GM12875 (cell line): ENCODE measurements at regions not wholly inside any gene's neighbourhood (a gene's known extent, or its start where the extent isn't known, plus 50 kb on each side); places are given as distances from the start of the nearest gene placed in this dataset.

Experiments used
- H3K4me3 ChIP-seq: one replicate; pipeline ENCODE4 v1.5.1; 2011; ENCODE audit warnings: low read depth, low read length, control low read depth
- TF ChIP-seq, protein P1 (sequence below): IDR thresholded peaks from 2 replicates; pipeline ENCODE4 v1.5.1; 2011; ENCODE audit warnings: low read depth, mild to moderate bottlenecking, control low read depth, inconsistent platforms, low read length, moderate library complexity, borderline replicate concordance; ENCODE audit not compliant: insufficient read depth

DNA sequence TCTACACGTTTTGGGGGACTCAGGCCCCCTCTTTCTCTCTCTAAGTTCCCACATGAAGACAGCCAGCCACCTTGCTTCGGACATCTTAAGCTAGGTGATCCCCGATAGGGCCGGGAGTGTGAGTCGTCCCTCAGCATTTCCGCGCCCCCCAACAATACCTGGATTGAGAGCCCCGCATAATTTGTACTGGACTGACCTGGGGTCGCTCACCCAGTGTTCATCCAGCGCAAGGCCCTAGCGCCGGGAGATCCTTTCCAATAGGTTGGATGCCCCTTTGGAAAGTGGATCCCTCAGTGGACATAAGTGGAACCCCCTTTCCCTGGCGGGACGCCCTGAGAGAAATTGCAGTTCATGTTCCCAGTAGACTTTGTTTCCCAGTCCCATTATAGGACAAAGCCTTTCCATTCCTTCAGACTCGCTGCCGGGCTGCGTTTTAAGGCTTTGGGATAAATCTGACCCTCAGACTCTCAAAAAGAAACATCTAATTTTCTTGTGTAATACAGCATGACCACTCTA, 77.8 kb upstream of the KCNH7 start:
- no peak overlapping the region for H3K4me3 ChIP-seq
- TF ChIP-seq, protein P1, sequence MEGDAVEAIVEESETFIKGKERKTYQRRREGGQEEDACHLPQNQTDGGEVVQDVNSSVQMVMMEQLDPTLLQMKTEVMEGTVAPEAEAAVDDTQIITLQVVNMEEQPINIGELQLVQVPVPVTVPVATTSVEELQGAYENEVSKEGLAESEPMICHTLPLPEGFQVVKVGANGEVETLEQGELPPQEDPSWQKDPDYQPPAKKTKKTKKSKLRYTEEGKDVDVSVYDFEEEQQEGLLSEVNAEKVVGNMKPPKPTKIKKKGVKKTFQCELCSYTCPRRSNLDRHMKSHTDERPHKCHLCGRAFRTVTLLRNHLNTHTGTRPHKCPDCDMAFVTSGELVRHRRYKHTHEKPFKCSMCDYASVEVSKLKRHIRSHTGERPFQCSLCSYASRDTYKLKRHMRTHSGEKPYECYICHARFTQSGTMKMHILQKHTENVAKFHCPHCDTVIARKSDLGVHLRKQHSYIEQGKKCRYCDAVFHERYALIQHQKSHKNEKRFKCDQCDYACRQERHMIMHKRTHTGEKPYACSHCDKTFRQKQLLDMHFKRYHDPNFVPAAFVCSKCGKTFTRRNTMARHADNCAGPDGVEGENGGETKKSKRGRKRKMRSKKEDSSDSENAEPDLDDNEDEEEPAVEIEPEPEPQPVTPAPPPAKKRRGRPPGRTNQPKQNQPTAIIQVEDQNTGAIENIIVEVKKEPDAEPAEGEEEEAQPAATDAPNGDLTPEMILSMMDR = no peak

DNA sequence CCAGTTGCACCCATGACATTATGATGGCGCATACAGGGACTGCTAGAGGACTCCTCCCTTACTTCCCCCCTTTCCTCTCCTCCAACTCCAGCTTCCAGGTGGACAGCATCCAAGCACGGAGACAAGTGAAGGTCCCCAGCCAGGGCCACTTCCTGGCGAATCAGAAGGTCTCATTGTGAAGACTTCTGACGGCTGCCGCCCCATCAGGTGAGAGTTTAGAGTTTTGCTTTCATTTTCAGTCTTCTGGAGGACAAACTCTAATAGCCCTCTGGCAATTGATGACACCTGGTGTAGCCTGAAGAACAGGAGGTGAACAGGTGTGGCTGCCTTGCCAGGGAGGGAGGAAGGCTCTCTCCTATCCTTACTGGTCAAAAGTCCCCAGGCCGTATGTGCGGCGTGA, 77.3 kb upstream of the KCNH7 start:
- TF ChIP-seq, protein P1 = no peak
- H3K4me3 ChIP-seq = no peak overlapping the region

DNA sequence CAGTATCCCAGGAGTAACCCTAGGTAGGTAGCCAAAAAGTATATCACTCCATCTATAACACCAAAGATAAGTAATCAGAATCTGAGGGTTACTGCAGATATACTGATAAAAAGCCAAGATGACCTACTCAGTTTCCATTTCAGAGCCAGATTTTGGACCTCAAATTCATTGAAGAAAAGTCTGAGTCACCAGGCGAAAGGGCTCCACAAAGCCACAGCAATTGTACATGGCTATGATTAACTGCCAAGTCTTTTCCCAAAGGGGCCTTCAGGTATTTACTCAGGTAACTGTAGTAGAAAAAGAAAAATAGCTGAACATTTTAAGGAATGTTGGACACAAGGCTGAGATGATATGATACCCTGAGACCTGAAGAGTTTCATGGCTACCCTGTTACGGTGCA, 75.6 kb upstream of the KCNH7 start:
- H3K4me3 ChIP-seq = no peak overlapping the region
- TF ChIP-seq, protein P1 = no peak

DNA sequence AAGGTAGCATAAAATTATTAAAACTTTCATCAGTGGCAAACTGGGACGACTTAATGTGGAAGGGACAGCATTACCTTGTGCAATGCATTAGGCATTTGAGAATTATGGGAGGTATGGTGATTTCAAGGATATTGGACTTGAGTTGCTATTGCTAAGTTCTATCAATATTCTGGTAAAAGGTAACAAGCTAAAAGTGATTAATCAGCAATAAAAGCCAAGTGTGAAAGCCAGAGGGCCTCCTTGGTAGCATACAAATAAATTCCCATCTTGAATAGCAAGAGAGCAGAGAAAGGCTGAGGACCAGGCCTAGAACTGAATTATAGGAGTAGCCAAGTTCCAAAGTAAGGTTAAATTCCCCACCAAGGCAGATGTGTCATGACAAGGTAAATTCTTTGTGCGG, 74.2 kb upstream of the KCNH7 start:
- H3K4me3 ChIP-seq = no peak overlapping the region
- TF ChIP-seq, protein P1 = no peak

DNA sequence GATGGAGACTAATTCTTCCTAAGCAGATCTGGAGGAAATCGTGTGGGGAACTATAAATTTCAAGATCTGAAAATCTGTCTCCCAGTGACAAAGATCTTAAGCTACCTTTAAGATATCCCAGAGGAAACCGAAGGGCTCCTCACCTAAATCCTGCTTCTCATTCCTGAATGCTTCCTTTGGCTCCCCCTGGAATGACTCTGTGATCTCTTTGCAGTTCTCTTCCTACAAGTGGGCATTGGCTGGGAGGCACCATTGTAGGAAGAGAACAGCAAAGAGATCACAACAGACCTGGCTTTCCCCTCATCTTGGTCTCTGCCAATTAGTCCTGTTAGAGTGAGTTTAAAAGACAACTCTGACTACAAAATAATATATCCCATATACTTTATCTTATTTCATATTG, 70.0 kb upstream of the KCNH7 start:
- TF ChIP-seq, protein P1 = no peak
- H3K4me3 ChIP-seq = no peak overlapping the region

DNA sequence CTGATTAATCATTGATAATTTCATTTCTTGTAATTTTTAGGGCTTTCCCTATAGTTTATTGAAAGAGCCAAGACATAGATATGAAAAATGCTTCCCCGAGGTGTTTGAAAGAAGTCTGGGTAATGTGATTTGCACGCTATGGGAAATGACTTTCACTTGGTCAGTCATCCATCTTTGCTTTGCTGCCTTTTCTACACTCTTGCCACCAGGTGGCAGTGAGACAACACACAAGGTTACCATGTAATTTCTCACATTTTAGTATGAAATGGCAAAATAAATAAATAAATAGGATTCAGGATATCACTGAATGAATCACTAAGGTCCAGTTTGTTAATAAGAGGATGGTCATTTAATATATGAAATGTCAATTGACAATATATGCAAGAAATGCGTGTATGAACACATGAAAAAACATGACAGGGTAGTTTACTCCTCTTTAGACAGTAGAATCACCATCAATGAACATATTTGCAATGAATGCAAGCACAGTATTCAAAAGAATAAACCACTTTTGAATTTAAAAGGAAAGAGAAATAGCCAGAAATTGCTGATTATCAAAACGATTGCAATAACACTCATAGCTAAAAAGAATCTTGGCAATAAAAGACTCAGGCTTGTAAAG, 52.2 kb upstream of the KCNH7 start:
- TF ChIP-seq, protein P1 = peak; percentile 71
- no peak overlapping the region for H3K4me3 ChIP-seq

DNA sequence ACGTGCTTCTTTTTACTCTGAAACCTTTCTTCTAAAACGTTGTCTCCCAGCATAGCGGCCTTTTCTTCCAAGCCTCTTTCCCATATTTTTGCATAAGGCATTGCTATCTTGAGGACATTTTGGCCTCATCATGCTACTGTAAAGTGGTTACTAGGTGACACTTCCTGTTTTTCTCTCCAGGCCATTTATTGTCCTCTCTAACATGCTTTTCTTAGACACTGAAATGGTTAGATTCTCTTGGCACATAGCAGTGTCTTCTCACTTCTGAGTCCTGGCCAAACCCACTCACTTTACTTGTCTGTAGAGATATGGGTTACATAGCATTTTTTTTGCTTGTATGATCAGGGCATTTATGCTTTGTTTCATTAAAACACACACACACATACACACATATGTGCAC, 50.1 kb upstream of the KCNH7 start:
- H3K4me3 ChIP-seq = no peak overlapping the region
- TF ChIP-seq, protein P1 = no peak
